Keratinocyte (primary cell): ENCODE measurements at regions not wholly inside any gene's neighbourhood (a gene's known extent, or its start where the extent isn't known, plus 50 kb on each side); places are given as distances from the start of the nearest gene placed in this dataset.

Experiments used
- CTCF ChIP-seq, 3 experiments: IDR thresholded peaks in 1 of 3; conservative IDR thresholded peaks in 1 of 3; optimal IDR thresholded peaks in 1 of 3; 2 replicates in 2 of 3; 3 replicates in 1 of 3; pipeline versions ENCODE3 to v1.5.1; 2011; ENCODE audit warnings: low read length in 3 of 3, mild to moderate bottlenecking in 3 of 3, moderate library complexity in 2 of 3, control low read depth in 1 of 3, inconsistent platforms in 1 of 3; ENCODE audit not compliant: insufficient read depth in 2 of 3; ENCODE audit errors: extremely low read depth in 1 of 3
- EZH2 ChIP-seq: IDR thresholded peaks from one replicate; pipeline ENCODE4 v1.6.1; 2012; ENCODE audit warnings: inconsistent platforms, mild to moderate bottlenecking, low read length, moderate library complexity

- TF ChIP-seq CTCF (optimal IDR thresholded peaks at IDR 0.05 in 1 of 3, IDR thresholded peaks at IDR 0.05 in 1 of 3, conservative IDR thresholded peaks at IDR 0.05 in 1 of 3; ENCODE audit: extremely low read depth in 1 of 3, insufficient read depth in 2 of 3, low read length in 3 of 3), result no peak
- no peak for TF ChIP-seq EZH2
Measured at GRCh38 chr11:19328586-19329311, 88.0 kb upstream of the E2F8 start.
